Stimulated activated CD8-positive, alpha-beta memory T cell treated with anti-CD3 and anti-CD28 coated beads, Interleukin-4, amount 100 ng/mL, for 1 hour (primary cell): ENCODE measurements at regions not wholly inside any gene's neighbourhood (a gene's known extent, or its start where the extent isn't known, plus 50 kb on each side); places are given as distances from the start of the nearest gene placed in this dataset.
"Not testable (repeated sequence)": the region's sequence is repeated elsewhere in the genome, so short reads cannot be mapped to it uniquely, and the experiment has no call there.

Source experiments
- DNase-seq, 2 donors: peaks; one replicate each; pipeline ENCODE4 v3.0.0-alpha.2; 2020; ENCODE audit warnings: low read depth in 2 of 2, low spot score in 1 of 2

GRCh38 chr5:135182675-135183074 lies 148.6 kb upstream of the PITX1 start:
- no peak for DNase-seq

- DNase-seq: no peak
These were observed 147.6 kb upstream of the PITX1 start for GRCh38 chr5:135181653-135182052.

- DNase-seq: no peak
These were observed 145.4 kb upstream of the PITX1 start for GRCh38 chr5:135179308-135179980.

GRCh38 chr5:135178476-135179155 lies 144.6 kb upstream of the PITX1 start:
- DNase-seq: no peak

- DNase-seq: no peak
These were observed 143.6 kb upstream of the PITX1 start for GRCh38 chr5:135177591-135177990.

- no peak for DNase-seq
These were observed 143.0 kb upstream of the PITX1 start for GRCh38 chr5:135176991-135177390.

GRCh38 chr5:135174315-135175096 lies 140.5 kb upstream of the PITX1 start:
- DNase-seq: no peak

- no peak for DNase-seq
These were observed 139.7 kb upstream of the PITX1 start for GRCh38 chr5:135173662-135174290.

GRCh38 chr5:135172718-135173117 lies 138.7 kb upstream of the PITX1 start:
- DNase-seq: no peak

GRCh38 chr5:135171336-135171735 lies 137.3 kb upstream of the PITX1 start:
- DNase-seq: no peak

- DNase-seq: no peak
These were observed 136.5 kb upstream of the PITX1 start for GRCh38 chr5:135170500-135170899.

GRCh38 chr5:135169753-135170152 lies 135.7 kb upstream of the PITX1 start:
- DNase-seq: no peak

- DNase-seq: no peak
These were observed 133.6 kb upstream of the PITX1 start for GRCh38 chr5:135167634-135168033.

- not testable (repeated sequence) for DNase-seq
These were observed 131.0 kb upstream of the PITX1 start for GRCh38 chr5:135164873-135165614.

GRCh38 chr5:135163964-135164363 lies 129.9 kb upstream of the PITX1 start:
- DNase-seq: no peak

- DNase-seq: no peak
These were observed 129.4 kb upstream of the PITX1 start for GRCh38 chr5:135163391-135163790.

- DNase-seq: no peak
These were observed 128.7 kb upstream of the PITX1 start for GRCh38 chr5:135162661-135163265.

GRCh38 chr5:135161221-135161620 lies 127.2 kb upstream of the PITX1 start:
- no peak for DNase-seq

- no peak for DNase-seq
These were observed 126.1 kb upstream of the PITX1 start for GRCh38 chr5:135160036-135160675.

- DNase-seq: no peak
These were observed 125.6 kb upstream of the PITX1 start for GRCh38 chr5:135159626-135160025.
